Subcutaneous abdominal adipose tissue (tissue), 5 donors: ENCODE measurements at regions not wholly inside any gene's neighbourhood (a gene's known extent, or its start where the extent isn't known, plus 50 kb on each side); places are given as distances from the start of the nearest gene placed in this dataset.
"Not testable (repeated sequence)": the region's sequence is repeated elsewhere in the genome, so short reads cannot be mapped to it uniquely, and the experiment has no call there.

Source experiments
- H3K27ac ChIP-seq: one replicate; pipeline ENCODE4 v1.7.0; 2013; ENCODE audit warnings: low read depth, mild to moderate bottlenecking, inconsistent platforms, low read length, moderate library complexity
- H3K27me3 ChIP-seq, 5 donors: one replicate each; pipeline ENCODE4 v1.7.0; 2013; ENCODE audit warnings: low read length in 5 of 5, inconsistent platforms in 1 of 5; ENCODE audit not compliant: control insufficient read depth in 5 of 5, insufficient read depth in 4 of 5
- H3K36me3 ChIP-seq, 5 donors: one replicate each; pipeline ENCODE4 v1.7.0; 2013; ENCODE audit warnings: low read length in 5 of 5; ENCODE audit not compliant: control insufficient read depth in 5 of 5, insufficient read depth in 5 of 5
- H3K4me1 ChIP-seq, 5 donors: one replicate each; pipeline ENCODE4 v1.7.0; 2013; ENCODE audit warnings: low read length in 5 of 5, mild to moderate bottlenecking in 3 of 5, moderate library complexity in 1 of 5; ENCODE audit not compliant: control insufficient read depth in 5 of 5, insufficient read depth in 5 of 5
- H3K4me3 ChIP-seq, 5 donors: one replicate each; pipeline ENCODE4 v1.7.0; 2013; ENCODE audit warnings: low read length in 5 of 5, low read depth in 1 of 5
- H3K9ac ChIP-seq, 5 donors: one replicate each; pipeline ENCODE4 v1.7.0; 2013; ENCODE audit warnings: low read length in 5 of 5, mild to moderate bottlenecking in 4 of 5, moderate library complexity in 3 of 5
- H3K9me3 ChIP-seq, 5 donors: one replicate each; pipeline ENCODE4 v1.7.0; 2013; ENCODE audit warnings: low read length in 5 of 5; ENCODE audit not compliant: control insufficient read depth in 5 of 5
- donor health status: healthy.
- donor health status: healthy.
- donor health status: healthy.
- donor health status: healthy.
- donor health status: healthy.

GRCh38 chr5:7269591-7270274, 126.2 kb upstream of the ADCY2 start:
- no peaks in the 10 kb centered on the region for H3K9me3 ChIP-seq
- no peaks in the 10 kb centered on the region for H3K27me3 ChIP-seq
- H3K4me3 ChIP-seq = no peak overlapping the region
- no peak overlapping the region for H3K9ac ChIP-seq
- no peak overlapping the region for H3K27ac ChIP-seq
- no peaks in the 10 kb centered on the region for H3K36me3 ChIP-seq
- no peaks in the 10 kb centered on the region for H3K4me1 ChIP-seq

- no peak overlapping the region for H3K27ac ChIP-seq
- peaks cover 0 to 4% (median 0%) of the 10 kb centered on the region in 5 donors for H3K9me3 ChIP-seq
- no peaks in the 10 kb centered on the region for H3K36me3 ChIP-seq
- H3K27me3 ChIP-seq = no peaks in the 10 kb centered on the region
- H3K9ac ChIP-seq = no peak overlapping the region
- no peaks in the 10 kb centered on the region for H3K4me1 ChIP-seq
- no peak overlapping the region for H3K4me3 ChIP-seq
Observed at GRCh38 chr5:7271435-7272084, 124.4 kb upstream of the ADCY2 start.

GRCh38 chr5:7272408-7272965, 123.5 kb upstream of the ADCY2 start:
- peaks cover 0 to 4% (median 0%) of the 10 kb centered on the region in 5 donors for H3K9me3 ChIP-seq
- H3K4me3 ChIP-seq = no peak overlapping the region
- no peaks in the 10 kb centered on the region for H3K4me1 ChIP-seq
- H3K36me3 ChIP-seq = no peaks in the 10 kb centered on the region
- H3K9ac ChIP-seq = no peak overlapping the region
- no peaks in the 10 kb centered on the region for H3K27me3 ChIP-seq
- H3K27ac ChIP-seq = no peak overlapping the region

GRCh38 chr5:7274203-7274602, 121.7 kb upstream of the ADCY2 start:
- Histone ChIP-seq H3K9ac (no peak overlapping the region), H3K27me3 (no peaks in the 10 kb centered on the region), H3K36me3 (no peaks in the 10 kb centered on the region), H3K9me3 (peaks cover 0 to 4% (median 0%) of the 10 kb centered on the region in 5 donors), H3K27ac (no peak overlapping the region), H3K4me3 (no peak overlapping the region), H3K4me1 (no peaks in the 10 kb centered on the region)

GRCh38 chr5:7289634-7290033, 106.3 kb upstream of the ADCY2 start:
- H3K4me1 ChIP-seq, H3K4me3 ChIP-seq, H3K9ac ChIP-seq, H3K36me3 ChIP-seq, H3K27me3 ChIP-seq, H3K27ac ChIP-seq, H3K9me3 ChIP-seq: not testable (repeated sequence)

GRCh38 chr5:7297821-7298220, 98.1 kb upstream of the ADCY2 start:
- not testable (repeated sequence) for H3K27ac ChIP-seq, H3K27me3 ChIP-seq, H3K9ac ChIP-seq, H3K36me3 ChIP-seq, H3K4me1 ChIP-seq, H3K9me3 ChIP-seq, H3K4me3 ChIP-seq

GRCh38 chr5:7299731-7300130, 96.2 kb upstream of the ADCY2 start:
- not testable (repeated sequence) for H3K4me1 ChIP-seq, H3K9me3 ChIP-seq, H3K4me3 ChIP-seq, H3K9ac ChIP-seq, H3K36me3 ChIP-seq, H3K27me3 ChIP-seq, H3K27ac ChIP-seq

- H3K9me3 ChIP-seq, H3K36me3 ChIP-seq, H3K27ac ChIP-seq, H3K4me1 ChIP-seq, H3K9ac ChIP-seq, H3K27me3 ChIP-seq, H3K4me3 ChIP-seq: not testable (repeated sequence)
Observed at GRCh38 chr5:7305000-7305674, 90.8 kb upstream of the ADCY2 start.

- H3K27ac ChIP-seq, H3K9ac ChIP-seq, H3K4me3 ChIP-seq, H3K4me1 ChIP-seq, H3K27me3 ChIP-seq, H3K9me3 ChIP-seq, H3K36me3 ChIP-seq: not testable (repeated sequence)
Observed at GRCh38 chr5:7306556-7306955, 89.4 kb upstream of the ADCY2 start.

- H3K27ac ChIP-seq, H3K4me1 ChIP-seq, H3K9ac ChIP-seq, H3K4me3 ChIP-seq, H3K36me3 ChIP-seq, H3K9me3 ChIP-seq, H3K27me3 ChIP-seq: not testable (repeated sequence)
Observed at GRCh38 chr5:7307709-7308108, 88.2 kb upstream of the ADCY2 start.
